GM18507 (cell line): ENCODE measurements at regions not wholly inside any gene's neighbourhood (a gene's known extent, or its start where the extent isn't known, plus 50 kb on each side); places are given as distances from the start of the nearest gene placed in this dataset.
"Not testable (repeated sequence)": the region's sequence is repeated elsewhere in the genome, so short reads cannot be mapped to it uniquely, and the experiment has no call there.

ENCODE experiments used
- DNase-seq: peaks from one replicate; pipeline ENCODE4 v3.0.0; 2011; ENCODE audit warnings: low read depth; ENCODE audit not compliant: insufficient read length; ENCODE audit errors: extremely low spot score
- FAIRE-seq: peaks from 2 replicates; lab custom pipeline; 2011; peaks lifted over from hg19 to GRCh38; lab: Jason Lieb, UNC

GRCh38 chr7:50251765-50252164 is 52.8 kb upstream of the IKZF1 start:
- FAIRE-seq, result no peak
- DNase-seq, result no peak

- no peak for DNase-seq
- FAIRE-seq, result peak; percentile 35
These were observed 58.0 kb upstream of the IKZF1 start for GRCh38 chr7:50246551-50246950.

GRCh38 chr7:50242111-50242510 is 62.4 kb upstream of the IKZF1 start:
- DNase-seq, FAIRE-seq: not testable (repeated sequence)

GRCh38 chr7:50240699-50241098 is 63.8 kb upstream of the IKZF1 start:
- not testable (repeated sequence) for FAIRE-seq, DNase-seq

- DNase-seq (no peak), FAIRE-seq (peak; percentile 60)
These were observed 74.6 kb upstream of the IKZF1 start for GRCh38 chr7:50229964-50230363.

- FAIRE-seq, result no peak
These were observed 76.4 kb upstream of the IKZF1 start for GRCh38 chr7:50228148-50228547.

GRCh38 chr7:50227726-50228125 is 76.8 kb upstream of the IKZF1 start:
- no peak for FAIRE-seq
- no peak for DNase-seq

More at GRCh38 chr7:50228148-50228547, 76.4 kb upstream of the IKZF1 start:
- no peak for DNase-seq

GRCh38 chr7:50226669-50227068 is 77.8 kb upstream of the IKZF1 start:
- FAIRE-seq, result peak; percentile 12

GRCh38 chr7:50226145-50226544 is 78.4 kb upstream of the IKZF1 start:
- DNase-seq (no peak), FAIRE-seq (no peak)

More at GRCh38 chr7:50226669-50227068, 77.8 kb upstream of the IKZF1 start:
- DNase-seq, result no peak

GRCh38 chr7:50221433-50221832 is 83.1 kb upstream of the IKZF1 start:
- no peak for FAIRE-seq
- DNase-seq, result no peak

GRCh38 chr7:50221028-50221427 is 83.5 kb upstream of the IKZF1 start:
- no peak for FAIRE-seq
- DNase-seq, result no peak

GRCh38 chr7:50220273-50220672 is 84.2 kb upstream of the IKZF1 start:
- DNase-seq (no peak), FAIRE-seq (no peak)

GRCh38 chr7:50217821-50218281 is 86.7 kb upstream of the IKZF1 start:
- FAIRE-seq, result no peak
- DNase-seq, result no peak

GRCh38 chr7:50217401-50217800 is 87.1 kb upstream of the IKZF1 start:
- DNase-seq, result no peak
- no peak for FAIRE-seq

GRCh38 chr7:50216626-50217025 is 87.9 kb upstream of the IKZF1 start:
- FAIRE-seq (no peak), DNase-seq (no peak)

GRCh38 chr7:50214771-50215170 is 89.7 kb upstream of the IKZF1 start:
- DNase-seq (no peak), FAIRE-seq (no peak)

GRCh38 chr7:50214126-50214670 is 90.3 kb upstream of the IKZF1 start:
- no peak for FAIRE-seq

GRCh38 chr7:50213622-50214017 is 90.9 kb upstream of the IKZF1 start:
- no peak for DNase-seq
- FAIRE-seq, result no peak

More at GRCh38 chr7:50214126-50214670, 90.3 kb upstream of the IKZF1 start:
- DNase-seq, result no peak

GRCh38 chr7:50212666-50213621 is 91.6 kb upstream of the IKZF1 start:
- no peak for DNase-seq
- no peak for FAIRE-seq

- no peak for FAIRE-seq
- no peak for DNase-seq
These were observed 92.5 kb upstream of the IKZF1 start for GRCh38 chr7:50212016-50212325.
